HFFc6 (cell line): ENCODE measurements at regions not wholly inside any gene's neighbourhood (a gene's known extent, or its start where the extent isn't known, plus 50 kb on each side); places are given as distances from the start of the nearest gene placed in this dataset.

Source experiments
- DNase-seq: peaks from one replicate; pipeline ENCODE4 v3.0.0-alpha.2; 2018
- H3K27ac Mint-ChIP-seq: 2 replicates; pipeline ENCODE4 v1.8.0; 2020; ENCODE audit warnings: mild to moderate bottlenecking, mixed read lengths
- H3K27me3 Mint-ChIP-seq: 2 replicates; pipeline ENCODE4 v1.8.0; 2021; ENCODE audit warnings: mild to moderate bottlenecking, moderate library complexity, mixed read lengths; ENCODE audit not compliant: insufficient read depth
- H3K36me3 Mint-ChIP-seq: 2 replicates; pipeline ENCODE4 v1.8.0; 2021; ENCODE audit warnings: low read depth, mixed read lengths
- H3K4me1 Mint-ChIP-seq: 2 replicates; pipeline ENCODE4 v1.8.0; 2020; ENCODE audit warnings: low read depth, mixed read lengths
- H3K4me3 Mint-ChIP-seq: 2 replicates; pipeline ENCODE4 v1.8.0; 2020; ENCODE audit warnings: mild to moderate bottlenecking, moderate library complexity, mixed read lengths
- H3K9me3 Mint-ChIP-seq: 2 replicates; pipeline ENCODE4 v1.8.0; 2020; ENCODE audit warnings: mild to moderate bottlenecking, mixed read lengths
- CTCF ChIP-seq: fragments of 200-600 bp; sonication (generic); IDR thresholded peaks from 2 replicates; pipeline ENCODE4 v1.5.0; 2021; ENCODE audit warnings: antibody characterized with exemption, mild to moderate bottlenecking

- Mint-ChIP-seq H3K27ac (no peak overlapping the region), H3K27me3 (peaks cover 2% of the 10 kb centered on the region; the same call in 1 of the 2 replicates), H3K9me3 (no peaks in the 10 kb centered on the region), H3K36me3 (no peaks in the 10 kb centered on the region), H3K4me3 (no peak overlapping the region), H3K4me1 (no peaks in the 10 kb centered on the region)
- DNase-seq: no peak
- no peak for TF ChIP-seq CTCF
These were observed 60.6 kb upstream of the LRRC8B start for GRCh38 chr1:89464008-89464407.

DNA sequence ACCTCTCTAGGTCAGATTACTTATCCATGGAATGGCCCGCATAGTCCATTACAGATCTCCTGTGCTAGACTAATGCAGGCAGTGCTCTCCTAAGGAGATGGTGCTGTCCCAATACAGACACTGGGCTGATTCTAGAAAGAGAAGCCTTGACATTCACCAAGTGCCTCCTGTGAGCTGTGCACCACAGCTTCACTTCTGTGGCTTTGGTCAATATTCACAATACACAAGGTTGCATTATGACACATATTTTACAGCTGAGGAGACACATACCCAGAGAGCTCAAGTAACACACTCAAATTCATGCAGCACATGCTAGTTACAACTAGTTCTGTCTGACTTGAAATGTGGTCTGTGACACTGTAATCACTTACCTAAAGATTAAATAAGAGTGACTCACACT, 59.4 kb upstream of the LRRC8B start:
- H3K36me3 Mint-ChIP-seq: no peaks in the 10 kb centered on the region
- no peak for TF ChIP-seq CTCF
- no peaks in the 10 kb centered on the region for H3K4me1 Mint-ChIP-seq
- H3K9me3 Mint-ChIP-seq: no peaks in the 10 kb centered on the region
- H3K27me3 Mint-ChIP-seq: no peaks in the 10 kb centered on the region; the same call in 1 of the 2 replicates
- H3K27ac Mint-ChIP-seq: no peak overlapping the region
- no peak for DNase-seq
- H3K4me3 Mint-ChIP-seq: no peak overlapping the region

GRCh38 chr1:89466307-89466930, 58.2 kb upstream of the LRRC8B start:
- no peak for DNase-seq
- no peaks in the 10 kb centered on the region for H3K4me1 Mint-ChIP-seq
- H3K27me3 Mint-ChIP-seq: no peaks in the 10 kb centered on the region; the same call in 1 of the 2 replicates
- no peaks in the 10 kb centered on the region for H3K36me3 Mint-ChIP-seq
- no peaks in the 10 kb centered on the region for H3K9me3 Mint-ChIP-seq
- TF ChIP-seq CTCF: no peak
- no peak overlapping the region for H3K27ac Mint-ChIP-seq
- H3K4me3 Mint-ChIP-seq: no peak overlapping the region

DNA sequence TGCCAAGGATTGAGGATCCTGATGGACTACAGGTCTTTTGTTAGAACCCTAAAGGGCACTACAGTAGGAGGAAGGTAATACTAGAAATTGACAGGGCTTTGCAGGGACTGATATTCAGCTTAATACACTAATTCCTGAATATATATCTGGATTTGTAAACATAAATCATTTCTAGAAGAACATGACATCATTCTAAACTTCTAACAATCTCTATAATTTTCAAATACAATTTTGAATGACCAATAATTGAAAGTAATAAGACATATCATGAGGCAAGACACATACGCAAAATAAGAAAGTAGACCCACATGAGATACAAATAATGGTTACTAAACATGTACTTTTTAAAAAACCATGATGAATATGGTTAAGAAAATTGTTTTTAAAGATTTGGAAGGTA, 52.4 kb upstream of the LRRC8B start:
- no peak overlapping the region for H3K27ac Mint-ChIP-seq
- H3K4me1 Mint-ChIP-seq: no peaks in the 10 kb centered on the region
- no peaks in the 10 kb centered on the region for H3K36me3 Mint-ChIP-seq
- TF ChIP-seq CTCF: no peak
- H3K4me3 Mint-ChIP-seq: no peak overlapping the region
- H3K27me3 Mint-ChIP-seq: no peaks in the 10 kb centered on the region; the same call in 1 of the 2 replicates
- H3K9me3 Mint-ChIP-seq: no peaks in the 10 kb centered on the region
- no peak for DNase-seq

GRCh38 chr1:89472886-89473417, 51.7 kb upstream of the LRRC8B start:
- Mint-ChIP-seq H3K27ac (no peak overlapping the region), H3K27me3 (no peaks in the 10 kb centered on the region; the same call in 1 of the 2 replicates), H3K4me1 (no peaks in the 10 kb centered on the region), H3K4me3 (no peak overlapping the region), H3K9me3 (no peaks in the 10 kb centered on the region), H3K36me3 (no peaks in the 10 kb centered on the region)
- no peak for TF ChIP-seq CTCF
- DNase-seq: no peak
